ENCODE measurements at regions not wholly inside any gene's neighbourhood (a gene's known extent, or its start where the extent isn't known, plus 50 kb on each side); places are given as distances from the start of the nearest gene placed in this dataset.
"Not testable (repeated sequence)": the region's sequence is repeated elsewhere in the genome, so short reads cannot be mapped to it uniquely, and the experiment has no call there.

DNA sequence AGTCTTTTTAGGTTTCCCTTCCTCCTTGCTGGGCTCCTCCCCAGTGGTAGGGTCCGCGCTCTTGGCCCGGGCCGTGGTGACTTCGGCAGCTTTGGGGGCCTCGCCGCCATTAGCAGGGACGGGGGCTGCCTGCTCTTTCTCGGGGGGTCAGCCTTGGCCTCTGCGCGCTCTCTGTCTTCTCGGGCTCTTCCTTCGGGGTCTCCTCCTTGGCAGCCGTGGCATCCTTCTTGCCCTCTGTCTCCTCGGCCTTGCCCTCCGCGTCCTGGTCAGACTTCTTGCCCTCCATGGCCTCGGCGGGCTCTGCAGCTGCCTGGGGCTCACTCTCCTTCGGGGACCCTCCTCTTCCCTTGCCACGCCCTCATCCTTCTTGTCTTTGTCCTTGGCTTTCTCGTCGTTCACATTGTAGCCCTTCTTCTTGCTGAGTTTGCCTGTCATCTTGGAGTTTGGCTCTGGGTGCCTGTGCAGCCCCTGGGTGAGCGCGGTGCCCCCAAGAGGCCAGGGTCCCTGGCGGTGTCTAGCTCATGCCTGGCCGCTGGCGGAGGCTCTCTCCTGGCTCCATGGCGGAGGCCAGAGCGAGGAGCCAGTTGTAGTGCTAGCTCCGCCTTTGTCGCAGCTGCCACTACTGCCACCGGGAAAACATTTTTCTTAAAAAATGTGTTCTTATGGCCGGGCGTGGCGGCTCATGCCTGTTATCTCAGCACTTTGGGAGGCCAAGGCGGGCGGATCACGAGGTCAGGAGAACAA, 283.0 kb upstream of the SGCG start:
- Histone ChIP-seq H3K9me3 (no peaks in the 10 kb centered on the region), H3K36me3 (no peaks in the 10 kb centered on the region), H3K27ac (no peak overlapping the region), H3K4me3 (no peak overlapping the region), H3K27me3 (no peaks in the 10 kb centered on the region), H3K4me1 (no peaks in the 10 kb centered on the region)
- in situ Hi-C loops (cut with MboI; ENCODE audit: low sequenced_read_pairs in 4 of 4), result no loop called here
- TF ChIP-seq POLR2A (IDR thresholded peaks at IDR 0.05), result no peak
- TF ChIP-seq, protein P1, sequence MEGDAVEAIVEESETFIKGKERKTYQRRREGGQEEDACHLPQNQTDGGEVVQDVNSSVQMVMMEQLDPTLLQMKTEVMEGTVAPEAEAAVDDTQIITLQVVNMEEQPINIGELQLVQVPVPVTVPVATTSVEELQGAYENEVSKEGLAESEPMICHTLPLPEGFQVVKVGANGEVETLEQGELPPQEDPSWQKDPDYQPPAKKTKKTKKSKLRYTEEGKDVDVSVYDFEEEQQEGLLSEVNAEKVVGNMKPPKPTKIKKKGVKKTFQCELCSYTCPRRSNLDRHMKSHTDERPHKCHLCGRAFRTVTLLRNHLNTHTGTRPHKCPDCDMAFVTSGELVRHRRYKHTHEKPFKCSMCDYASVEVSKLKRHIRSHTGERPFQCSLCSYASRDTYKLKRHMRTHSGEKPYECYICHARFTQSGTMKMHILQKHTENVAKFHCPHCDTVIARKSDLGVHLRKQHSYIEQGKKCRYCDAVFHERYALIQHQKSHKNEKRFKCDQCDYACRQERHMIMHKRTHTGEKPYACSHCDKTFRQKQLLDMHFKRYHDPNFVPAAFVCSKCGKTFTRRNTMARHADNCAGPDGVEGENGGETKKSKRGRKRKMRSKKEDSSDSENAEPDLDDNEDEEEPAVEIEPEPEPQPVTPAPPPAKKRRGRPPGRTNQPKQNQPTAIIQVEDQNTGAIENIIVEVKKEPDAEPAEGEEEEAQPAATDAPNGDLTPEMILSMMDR (IDR thresholded peaks at IDR 0.05 in 4 of 5, conservative IDR thresholded peaks at IDR 0.05 in 1 of 5), result no peak
- ATAC-seq (no peak), DNase-seq (no peak)
- intact Hi-C loops (cut with DNase I; ENCODE audit: low total_unique reads), result no loop called here

DNA sequence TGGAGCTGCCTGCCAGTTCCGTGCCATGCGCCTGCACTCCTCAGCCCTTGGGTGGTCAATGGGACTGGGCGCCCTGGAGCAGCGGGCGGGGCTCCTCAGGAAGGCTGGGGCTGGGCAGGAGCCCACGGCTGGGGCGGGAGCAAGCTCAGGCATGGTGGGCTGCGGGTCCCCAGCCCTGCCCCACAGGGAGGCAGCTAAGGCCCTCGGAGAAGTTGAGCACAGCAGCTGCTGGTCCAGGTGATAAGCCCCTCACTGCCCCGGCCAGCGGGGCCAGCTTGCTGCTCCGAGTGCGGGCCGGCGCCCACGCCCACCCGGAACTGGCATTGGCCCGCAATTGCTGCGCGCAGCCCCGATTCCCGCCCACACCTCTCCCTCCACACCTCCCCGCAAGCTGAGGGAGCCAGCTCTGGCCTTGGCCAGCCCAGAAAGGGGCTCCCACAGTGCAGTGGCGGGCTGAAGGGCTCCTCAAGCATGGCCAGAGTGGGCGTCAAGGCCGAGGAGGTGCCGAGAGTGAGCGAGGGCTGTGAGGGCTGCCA, 280.3 kb upstream of the SGCG start:
- H3K4me1 ChIP-seq; ATAC-seq; intact Hi-C loops (cut with DNase I; ENCODE audit: low total_unique reads); H3K36me3 ChIP-seq; H3K9me3 ChIP-seq; H3K27me3 ChIP-seq; H3K4me3 ChIP-seq; DNase-seq; in situ Hi-C loops (cut with MboI; ENCODE audit: low sequenced_read_pairs in 4 of 4); H3K27ac ChIP-seq: not testable (repeated sequence)

DNA sequence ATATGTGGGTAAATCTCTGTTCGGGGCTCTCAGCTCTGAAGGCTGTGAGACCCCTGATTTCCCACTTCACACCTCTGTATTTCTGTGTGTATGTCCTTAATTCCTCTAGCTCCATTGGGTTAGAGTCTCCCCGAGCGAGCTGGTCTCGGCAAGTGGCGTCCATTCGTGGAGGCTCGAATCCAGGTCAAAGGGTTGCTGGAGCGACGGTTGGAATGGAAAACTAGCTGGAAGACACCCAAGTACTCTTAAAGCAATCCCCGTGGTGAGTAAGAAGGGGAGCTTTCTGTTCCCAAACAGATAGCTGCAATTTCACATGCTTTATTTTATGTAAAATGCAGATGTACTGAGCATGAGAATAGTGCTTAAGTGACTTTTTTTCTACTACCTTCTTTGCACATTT, 277.5 kb upstream of the SGCG start:
- ATAC-seq (no peak), DNase-seq (no peak)
- TF ChIP-seq POLR2A (IDR thresholded peaks at IDR 0.05), result no peak
- TF ChIP-seq, protein P1 (IDR thresholded peaks at IDR 0.05 in 4 of 5, conservative IDR thresholded peaks at IDR 0.05 in 1 of 5), result no peak
- Histone ChIP-seq H3K4me1 (no peaks in the 10 kb centered on the region), H3K4me3 (no peak overlapping the region), H3K27me3 (no peaks in the 10 kb centered on the region), H3K9me3 (no peaks in the 10 kb centered on the region), H3K36me3 (no peaks in the 10 kb centered on the region), H3K27ac (no peak overlapping the region)
- intact Hi-C loops (cut with DNase I; ENCODE audit: low total_unique reads), result no loop called here
- in situ Hi-C loops (cut with MboI; ENCODE audit: low sequenced_read_pairs in 4 of 4), result no loop called here

DNA sequence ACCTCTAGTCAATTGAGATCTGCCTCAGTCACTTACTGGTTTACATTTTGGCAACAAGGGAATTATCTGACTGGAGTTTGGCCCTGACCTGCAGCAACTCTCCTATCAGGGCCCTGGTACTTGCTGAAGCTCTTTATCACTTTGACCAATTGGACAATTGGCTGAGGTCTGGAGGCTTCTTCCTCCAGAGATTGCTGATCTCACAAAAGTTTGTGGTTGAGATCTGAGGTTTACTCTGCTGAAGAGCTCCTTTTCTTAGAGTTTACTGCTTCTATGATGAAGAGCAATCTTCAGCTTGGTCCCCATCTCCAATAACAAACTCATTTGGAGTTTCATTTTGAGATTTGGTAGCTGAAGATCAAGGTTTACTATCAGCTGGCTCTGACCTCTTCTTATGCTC, 276.9 kb upstream of the SGCG start:
- intact Hi-C loops (cut with DNase I; ENCODE audit: low total_unique reads), result no loop called here
- DNase-seq (no peak), ATAC-seq (no peak)
- TF ChIP-seq, protein P1 (IDR thresholded peaks at IDR 0.05 in 4 of 5, conservative IDR thresholded peaks at IDR 0.05 in 1 of 5), result no peak
- TF ChIP-seq POLR2A (IDR thresholded peaks at IDR 0.05), result no peak
- no peaks in the 10 kb centered on the region for H3K4me1 ChIP-seq
- H3K36me3 ChIP-seq, result no peaks in the 10 kb centered on the region
- in situ Hi-C loops (cut with MboI; ENCODE audit: low sequenced_read_pairs in 4 of 4), result no loop called here
- no peak overlapping the region for H3K4me3 ChIP-seq
- no peaks in the 10 kb centered on the region for H3K27me3 ChIP-seq
- H3K27ac ChIP-seq, result no peak overlapping the region
- no peaks in the 10 kb centered on the region for H3K9me3 ChIP-seq

- TF ChIP-seq, protein P1 (IDR thresholded peaks at IDR 0.05 in 4 of 5, conservative IDR thresholded peaks at IDR 0.05 in 1 of 5), result no peak
- no peak for TF ChIP-seq POLR2A (IDR thresholded peaks at IDR 0.05)
Observed at GRCh38 chr13:22915442-22916082, 265.2 kb upstream of the SGCG start.

GRCh38 chr13:22916276-22916675, 264.5 kb upstream of the SGCG start:
- in situ Hi-C loops (cut with MboI; ENCODE audit: low sequenced_read_pairs in 4 of 4); H3K27ac ChIP-seq; ATAC-seq; H3K27me3 ChIP-seq; H3K4me1 ChIP-seq; H3K36me3 ChIP-seq; intact Hi-C loops (cut with DNase I; ENCODE audit: low total_unique reads); DNase-seq; H3K9me3 ChIP-seq: not testable (repeated sequence)
- H3K4me3 ChIP-seq, result peak overlapping the region in 1 of 4 donors; percentile 71

More at GRCh38 chr13:22915442-22916082, 265.2 kb upstream of the SGCG start:
- no peak for DNase-seq
- Histone ChIP-seq H3K27ac (no peak overlapping the region), H3K4me3 (peak overlapping the region; percentile 59 to 71 (median 64)), H3K4me1 (no peaks in the 10 kb centered on the region), H3K36me3 (no peaks in the 10 kb centered on the region), H3K9me3 (no peaks in the 10 kb centered on the region), H3K27me3 (no peaks in the 10 kb centered on the region)
- intact Hi-C loops (cut with DNase I; ENCODE audit: low total_unique reads) (no loop called here), in situ Hi-C loops (cut with MboI; ENCODE audit: low sequenced_read_pairs in 4 of 4) (no loop called here)
- peak; percentile 42 to 82 for ATAC-seq

Measured in gastrocnemius medialis (tissue), 4 donors.